Panc1 (cell line): ENCODE measurements at regions not wholly inside any gene's neighbourhood (a gene's known extent, or its start where the extent isn't known, plus 50 kb on each side); places are given as distances from the start of the nearest gene placed in this dataset.

Source experiments
- ATAC-seq: fragments of 200-7000 bp; cut with Tn5 transposase; 2 replicates; pipeline ENCODE4 v1.9.1; 2020; ENCODE audit warnings: mild to moderate bottlenecking, moderate library complexity
- BruUV-seq: library from RNA; stranded (reverse); fragments of 400-500 nt; replicated peaks from 2 replicates; lab custom pipeline; 2021; lab: Mats Ljungman, UMichigan
- CTCF ChIA-PET: fragments of 300-600 bp; sonication (Branson Sonifier 250); formaldehyde crosslinking; loops from one replicate; lab custom pipeline; 2022; ENCODE audit warnings: antibody characterized with exemption; lab: Charles Lee
- POLR2A ChIA-PET: fragments of 300-600 bp; sonication (Branson Sonifier 250); formaldehyde crosslinking; loops from one replicate; lab custom pipeline; 2022; ENCODE audit warnings: antibody characterized with exemption; lab: Charles Lee
- DNase-seq: peaks from one replicate; pipeline ENCODE4 v3.0.0-alpha.2; 2010; ENCODE audit warnings: low read depth, low spot score
- H3K27ac ChIP-seq: 2 replicates; pipeline ENCODE4 v1.5.1; 2011; ENCODE audit warnings: mild to moderate bottlenecking, low read length, inconsistent platforms
- H3K27me3 ChIP-seq: fragments of 200-500 bp; sonication (Bioruptor generic); 2 replicates; pipeline ENCODE4 v1.6.0; 2014; ENCODE audit warnings: low read length, inconsistent platforms; ENCODE audit not compliant: control insufficient read depth, insufficient read depth
- H3K36me3 ChIP-seq: fragments of 200-500 bp; sonication (Bioruptor generic); 2 replicates; pipeline ENCODE4 v1.5.1; 2014; ENCODE audit warnings: inconsistent platforms, mild to moderate bottlenecking, low read length, moderate library complexity; ENCODE audit not compliant: control insufficient read depth, insufficient read depth
- H3K4me1 ChIP-seq: 2 replicates; pipeline ENCODE4 v1.5.1; 2011; ENCODE audit warnings: inconsistent platforms, mild to moderate bottlenecking, low read length, moderate library complexity; ENCODE audit not compliant: control insufficient read depth, insufficient read depth
- H3K4me3 ChIP-seq, 2 experiments: 2 replicates each; pipeline ENCODE4 v1.5.1; 2011 to 2012; ENCODE audit warnings: low read depth in 2 of 2, low read length in 2 of 2, mild to moderate bottlenecking in 2 of 2, inconsistent platforms in 1 of 2, moderate library complexity in 1 of 2
- H3K9me3 ChIP-seq: fragments of 200-500 bp; sonication (Bioruptor generic); 2 replicates; pipeline ENCODE4 v1.5.1; 2014; ENCODE audit warnings: low read depth, mild to moderate bottlenecking, inconsistent platforms, low read length, moderate library complexity; ENCODE audit not compliant: control insufficient read depth, insufficient read depth
- POLR2AphosphoS5 ChIP-seq: IDR thresholded peaks from 2 replicates; pipeline ENCODE4 v1.6.1; 2012; ENCODE audit warnings: mild to moderate bottlenecking, low read depth, low read length, moderate library complexity
- SIN3A ChIP-seq: IDR thresholded peaks from 2 replicates; pipeline ENCODE4 v1.6.1; 2012; ENCODE audit warnings: low read depth, mild to moderate bottlenecking, low read length, moderate library complexity, borderline replicate concordance; ENCODE audit not compliant: insufficient read depth
- TCF7L2 ChIP-seq: IDR thresholded peaks from 2 replicates; pipeline ENCODE4 v1.6.1; 2011; ENCODE audit warnings: mild to moderate bottlenecking, low read depth, low read length, inconsistent platforms
- in situ Hi-C: cut with HindIII; loops from 2 replicates; pipeline ENCODE4 v1.10.0; 2016; ENCODE audit warnings: low sequenced_read_pairs, low pct_unique_long_range_greater_than_20kb
- intact Hi-C: fragments of 100-400 bp; cut with micrococcal nuclease; formaldehyde crosslinking; loops from one replicate; pipeline ENCODE4 v1.10.0; 2022; ENCODE audit not compliant: unreplicated experiment
- TF ChIP-seq, protein P1 (sequence below), 2 experiments: IDR thresholded peaks; 2 replicates each; pipeline ENCODE4 v1.6.1; 2011 to 2012; ENCODE audit warnings: low read depth in 2 of 2, control low read depth in 1 of 2, low read length in 1 of 2, mild to moderate bottlenecking in 1 of 2, moderate library complexity in 1 of 2; ENCODE audit not compliant: insufficient read depth in 1 of 2
- TF ChIP-seq, protein P2 (sequence below): fragments of 450-650 bp; IDR thresholded peaks from 2 replicates; pipeline ENCODE4 v1.5.1; 2017; ENCODE audit warnings: mild to moderate bottlenecking

DNA sequence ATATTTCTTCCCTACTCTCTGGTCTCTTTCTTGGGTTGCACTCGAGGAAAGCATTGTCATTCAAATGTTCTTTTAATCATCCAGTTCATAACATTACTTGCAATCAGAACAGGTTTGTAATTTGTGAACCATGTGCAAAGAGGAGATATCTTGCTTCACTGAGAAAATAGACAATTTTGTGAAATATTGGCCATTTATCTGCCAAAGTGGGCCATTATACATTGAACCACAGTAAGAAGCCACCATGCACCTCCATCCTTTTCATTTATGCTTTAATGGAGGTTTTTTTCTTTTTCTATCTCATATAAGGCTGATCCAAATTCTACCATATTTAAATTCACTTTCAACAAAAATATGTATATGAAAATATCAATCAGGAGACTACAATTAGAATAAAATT lies 335.3 kb upstream of the AADAT start:
- Histone ChIP-seq H3K4me1 (no peaks in the 10 kb centered on the region), H3K36me3 (no peaks in the 10 kb centered on the region), H3K9me3 (no peaks in the 10 kb centered on the region), H3K4me3 (no peak overlapping the region), H3K27ac (no peak overlapping the region), H3K27me3 (no peaks in the 10 kb centered on the region)
- in situ Hi-C loops = no loop called here
- POLR2A ChIA-PET = no interaction called here
- TF ChIP-seq, protein P1, sequence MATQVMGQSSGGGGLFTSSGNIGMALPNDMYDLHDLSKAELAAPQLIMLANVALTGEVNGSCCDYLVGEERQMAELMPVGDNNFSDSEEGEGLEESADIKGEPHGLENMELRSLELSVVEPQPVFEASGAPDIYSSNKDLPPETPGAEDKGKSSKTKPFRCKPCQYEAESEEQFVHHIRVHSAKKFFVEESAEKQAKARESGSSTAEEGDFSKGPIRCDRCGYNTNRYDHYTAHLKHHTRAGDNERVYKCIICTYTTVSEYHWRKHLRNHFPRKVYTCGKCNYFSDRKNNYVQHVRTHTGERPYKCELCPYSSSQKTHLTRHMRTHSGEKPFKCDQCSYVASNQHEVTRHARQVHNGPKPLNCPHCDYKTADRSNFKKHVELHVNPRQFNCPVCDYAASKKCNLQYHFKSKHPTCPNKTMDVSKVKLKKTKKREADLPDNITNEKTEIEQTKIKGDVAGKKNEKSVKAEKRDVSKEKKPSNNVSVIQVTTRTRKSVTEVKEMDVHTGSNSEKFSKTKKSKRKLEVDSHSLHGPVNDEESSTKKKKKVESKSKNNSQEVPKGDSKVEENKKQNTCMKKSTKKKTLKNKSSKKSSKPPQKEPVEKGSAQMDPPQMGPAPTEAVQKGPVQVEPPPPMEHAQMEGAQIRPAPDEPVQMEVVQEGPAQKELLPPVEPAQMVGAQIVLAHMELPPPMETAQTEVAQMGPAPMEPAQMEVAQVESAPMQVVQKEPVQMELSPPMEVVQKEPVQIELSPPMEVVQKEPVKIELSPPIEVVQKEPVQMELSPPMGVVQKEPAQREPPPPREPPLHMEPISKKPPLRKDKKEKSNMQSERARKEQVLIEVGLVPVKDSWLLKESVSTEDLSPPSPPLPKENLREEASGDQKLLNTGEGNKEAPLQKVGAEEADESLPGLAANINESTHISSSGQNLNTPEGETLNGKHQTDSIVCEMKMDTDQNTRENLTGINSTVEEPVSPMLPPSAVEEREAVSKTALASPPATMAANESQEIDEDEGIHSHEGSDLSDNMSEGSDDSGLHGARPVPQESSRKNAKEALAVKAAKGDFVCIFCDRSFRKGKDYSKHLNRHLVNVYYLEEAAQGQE (IDR thresholded peaks at IDR 0.05; ENCODE audit: insufficient read depth in 1 of 2, low read depth in 2 of 2, low read length in 1 of 2) = no peak
- TF ChIP-seq TCF7L2 = no peak
- TF ChIP-seq, protein P2, sequence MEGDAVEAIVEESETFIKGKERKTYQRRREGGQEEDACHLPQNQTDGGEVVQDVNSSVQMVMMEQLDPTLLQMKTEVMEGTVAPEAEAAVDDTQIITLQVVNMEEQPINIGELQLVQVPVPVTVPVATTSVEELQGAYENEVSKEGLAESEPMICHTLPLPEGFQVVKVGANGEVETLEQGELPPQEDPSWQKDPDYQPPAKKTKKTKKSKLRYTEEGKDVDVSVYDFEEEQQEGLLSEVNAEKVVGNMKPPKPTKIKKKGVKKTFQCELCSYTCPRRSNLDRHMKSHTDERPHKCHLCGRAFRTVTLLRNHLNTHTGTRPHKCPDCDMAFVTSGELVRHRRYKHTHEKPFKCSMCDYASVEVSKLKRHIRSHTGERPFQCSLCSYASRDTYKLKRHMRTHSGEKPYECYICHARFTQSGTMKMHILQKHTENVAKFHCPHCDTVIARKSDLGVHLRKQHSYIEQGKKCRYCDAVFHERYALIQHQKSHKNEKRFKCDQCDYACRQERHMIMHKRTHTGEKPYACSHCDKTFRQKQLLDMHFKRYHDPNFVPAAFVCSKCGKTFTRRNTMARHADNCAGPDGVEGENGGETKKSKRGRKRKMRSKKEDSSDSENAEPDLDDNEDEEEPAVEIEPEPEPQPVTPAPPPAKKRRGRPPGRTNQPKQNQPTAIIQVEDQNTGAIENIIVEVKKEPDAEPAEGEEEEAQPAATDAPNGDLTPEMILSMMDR = no peak
- no peak for TF ChIP-seq SIN3A
- no peak for TF ChIP-seq POLR2AphosphoS5
- intact Hi-C loops = no loop called here
- no peak for ATAC-seq
- DNase-seq = no peak
- BruUV-seq = no TSS peak
- CTCF ChIA-PET = no interaction called here

DNA sequence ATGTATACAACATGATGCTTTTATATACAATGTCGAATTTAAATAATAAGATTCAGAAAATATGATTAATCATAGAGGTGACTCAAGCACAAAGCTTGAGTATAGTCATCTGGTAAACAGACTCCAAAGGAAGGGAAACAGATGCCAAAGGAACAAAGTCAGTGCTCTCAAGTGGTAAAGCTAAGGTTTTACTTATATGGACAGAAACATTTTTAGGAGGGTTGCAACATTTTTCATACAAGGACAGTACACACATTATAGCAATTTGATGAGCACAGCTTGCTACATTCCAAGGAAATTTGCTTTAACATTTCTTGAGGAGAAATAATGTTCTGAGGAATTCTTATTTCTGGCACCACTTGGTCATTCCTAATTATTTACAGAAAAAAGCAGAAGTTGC lies 333.4 kb upstream of the AADAT start:
- POLR2A ChIA-PET = no interaction called here
- in situ Hi-C loops = no loop called here
- H3K27ac ChIP-seq = no peak overlapping the region

More for the DNA sequence above, 333.4 kb upstream of the AADAT start:
- CTCF ChIA-PET = no interaction called here
- no TSS peak for BruUV-seq
- no peak for ATAC-seq
- no peaks in the 10 kb centered on the region for H3K4me1 ChIP-seq
- H3K36me3 ChIP-seq = no peaks in the 10 kb centered on the region
- no peak overlapping the region for H3K4me3 ChIP-seq
- intact Hi-C loops = no loop called here
- peak; percentile 12 for DNase-seq
- no peak for TF ChIP-seq POLR2AphosphoS5
- TF ChIP-seq, protein P2 = no peak
- no peak for TF ChIP-seq SIN3A
- no peaks in the 10 kb centered on the region for H3K9me3 ChIP-seq
- no peaks in the 10 kb centered on the region for H3K27me3 ChIP-seq
